NCI-H187 treated with DMSO at 0.1 percent for 48 hours (cell line): ENCODE measurements at regions not wholly inside any gene's neighbourhood (a gene's known extent, or its start where the extent isn't known, plus 50 kb on each side); places are given as distances from the start of the nearest gene placed in this dataset.
"Not testable (repeated sequence)": the region's sequence is repeated elsewhere in the genome, so short reads cannot be mapped to it uniquely, and the experiment has no call there.

ENCODE experiments used
- DNase-seq: peaks from one replicate; lab custom pipeline; 2025; lab: John Stamatoyannopoulos, UW

DNA sequence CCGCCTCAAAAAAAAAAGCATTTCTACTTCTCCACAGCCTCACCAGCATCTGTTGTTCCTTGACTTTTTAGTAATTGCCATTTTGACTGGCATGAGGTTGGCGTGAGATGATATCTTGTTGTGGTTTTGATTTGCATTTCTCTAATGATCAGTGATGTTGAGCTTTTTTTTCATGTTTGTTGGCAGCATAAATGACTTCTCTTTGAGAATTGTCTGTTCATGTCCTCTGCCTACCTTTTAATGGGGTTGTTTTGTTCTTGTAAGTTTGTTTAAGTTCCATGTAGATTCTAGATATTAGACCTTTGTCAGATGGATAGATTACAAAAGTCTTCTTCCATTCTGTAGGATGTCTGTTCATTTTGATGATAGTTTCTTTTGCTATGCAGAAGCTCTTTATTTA is 182.9 kb downstream of the FOXG1 start:
- no peak for DNase-seq

- no peak for DNase-seq
Measured at GRCh38 chr14:28952161-28952560, 185.6 kb downstream of the FOXG1 start.

DNA sequence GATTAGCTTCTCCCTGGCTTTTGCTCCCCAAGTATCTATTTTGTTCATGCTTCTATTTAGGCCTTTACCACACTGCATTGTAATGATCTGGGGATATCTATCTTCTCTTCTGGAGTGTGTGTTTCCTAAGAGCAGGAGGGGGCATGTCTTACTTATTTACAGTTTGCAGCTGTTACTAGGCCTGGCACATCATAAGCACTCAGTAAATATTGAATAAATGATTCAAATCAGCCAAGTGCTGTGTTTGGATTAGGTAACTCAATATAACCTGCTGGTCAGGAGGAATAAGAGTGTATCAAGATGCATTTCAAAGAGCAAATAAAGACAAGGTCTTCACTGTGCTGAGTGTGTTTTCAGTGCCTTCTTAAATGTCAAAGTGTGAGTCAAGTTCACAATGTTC is 186.1 kb downstream of the FOXG1 start:
- DNase-seq: peak; percentile 49

DNA sequence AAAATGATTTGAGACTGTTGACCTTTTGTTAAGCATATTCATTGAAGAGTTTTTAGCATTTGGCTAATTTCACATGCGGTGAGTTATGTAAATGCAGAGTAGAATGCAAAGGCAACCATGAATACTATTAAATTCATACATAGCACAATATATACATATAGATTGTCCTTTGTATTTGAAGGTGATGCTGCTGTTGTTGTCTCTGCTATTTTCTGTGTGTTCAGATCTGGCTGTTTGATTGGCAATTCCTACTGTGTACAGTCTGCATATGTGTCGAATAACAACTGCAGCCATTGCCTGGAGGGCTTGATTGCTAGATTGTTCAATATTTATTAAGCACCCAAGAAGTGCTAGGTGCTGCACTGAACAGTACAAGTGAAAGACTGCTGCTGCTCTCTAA is 187.4 kb downstream of the FOXG1 start:
- no peak for DNase-seq

- no peak for DNase-seq
Measured at GRCh38 chr14:28966416-28967233, 200.0 kb downstream of the FOXG1 start.

DNA sequence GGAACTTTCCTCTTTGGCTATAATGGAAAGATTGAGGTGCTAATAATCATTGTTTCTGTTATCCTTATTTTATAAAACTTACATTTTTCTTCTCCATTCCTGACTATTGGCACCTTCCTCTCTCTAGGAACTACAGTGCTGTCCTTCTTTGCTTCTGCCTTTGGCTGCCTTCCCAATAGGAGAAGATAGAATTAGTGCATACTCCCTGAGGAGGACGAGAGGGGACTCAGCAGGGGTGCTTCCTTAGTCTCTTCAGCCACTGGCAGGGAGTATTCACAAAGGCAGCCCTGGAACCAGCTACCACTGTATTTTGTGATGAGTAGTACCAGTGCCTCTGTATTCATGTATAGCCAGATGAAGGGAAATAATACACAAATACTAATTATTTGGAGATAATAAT is 208.5 kb downstream of the FOXG1 start:
- DNase-seq: no peak

DNA sequence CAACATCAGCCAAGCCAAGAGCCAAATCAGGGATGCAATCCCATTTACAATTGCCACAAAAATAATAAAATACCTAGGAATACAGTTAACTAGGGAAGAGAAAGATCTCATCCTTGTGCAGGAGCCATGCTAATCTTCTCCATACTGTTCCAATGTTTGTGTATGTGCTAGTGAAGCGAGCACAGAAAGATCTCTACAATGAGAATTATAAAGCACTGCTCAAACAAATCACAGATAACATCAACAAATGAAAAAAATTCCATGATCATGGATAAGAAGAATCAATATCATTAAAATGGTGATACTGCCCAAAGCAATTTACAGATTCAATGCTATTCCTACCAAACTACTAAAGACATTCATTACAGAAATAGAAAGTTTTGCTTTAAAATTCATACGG is 215.6 kb downstream of the FOXG1 start:
- DNase-seq: no peak

DNA sequence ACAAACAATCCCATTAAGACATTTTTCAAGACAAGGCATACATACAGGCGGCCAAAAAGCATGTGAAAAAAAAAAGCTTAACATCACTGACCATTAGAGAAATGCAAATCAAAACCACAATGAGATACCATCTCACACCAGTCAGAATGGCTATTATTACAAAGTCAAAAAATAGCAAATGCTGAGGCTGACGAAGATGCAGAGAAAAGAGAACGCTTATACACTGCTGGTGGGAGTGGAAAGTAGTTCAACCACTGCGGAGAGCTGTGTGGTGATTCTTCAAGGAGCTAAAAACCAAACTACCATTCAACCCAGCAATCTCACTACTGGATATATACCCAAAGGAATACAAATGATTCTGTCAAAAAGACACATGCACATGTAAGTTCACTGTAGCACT is 216.7 kb downstream of the FOXG1 start:
- no peak for DNase-seq

GRCh38 chr14:28987516-28987915 is 220.9 kb downstream of the FOXG1 start:
- DNase-seq: no peak

DNA sequence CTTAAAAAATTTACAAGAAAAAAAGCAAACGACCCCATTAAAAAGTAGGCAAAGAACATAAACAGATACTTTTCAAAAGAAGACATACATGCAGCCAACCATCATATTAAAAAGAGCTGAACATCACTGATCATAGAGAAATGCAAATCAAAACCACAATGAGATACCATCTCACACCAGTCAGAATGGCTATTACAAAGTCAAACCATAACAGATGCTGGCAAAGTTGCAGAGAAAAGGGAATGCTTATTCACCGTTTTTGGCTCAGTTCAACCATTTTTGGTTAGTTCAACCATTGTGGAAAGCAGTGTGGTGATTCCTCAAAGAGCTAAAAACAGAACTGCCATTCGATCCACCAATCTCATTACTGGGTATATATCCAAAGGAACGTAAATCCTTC is 230.6 kb downstream of the FOXG1 start:
- not testable (repeated sequence) for DNase-seq

DNA sequence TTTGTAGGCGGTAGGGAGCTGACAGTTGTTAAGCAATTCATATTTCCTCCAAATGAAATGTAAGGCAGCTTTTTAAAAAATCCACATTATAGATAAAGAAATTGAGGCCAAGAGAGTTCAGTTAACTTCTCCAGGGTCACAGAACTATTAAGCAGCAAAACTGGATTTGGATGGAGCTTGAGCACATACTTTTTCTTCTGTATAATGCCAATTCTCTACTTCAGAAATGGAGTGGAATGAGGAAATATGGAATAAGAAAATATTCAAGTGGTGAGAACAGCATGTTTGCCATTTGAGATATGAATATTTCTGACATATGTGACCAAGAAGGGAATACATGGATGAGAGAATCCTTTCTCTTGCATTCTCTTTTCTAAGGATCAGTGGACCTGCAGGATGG is 233.1 kb downstream of the FOXG1 start:
- DNase-seq: no peak

DNA sequence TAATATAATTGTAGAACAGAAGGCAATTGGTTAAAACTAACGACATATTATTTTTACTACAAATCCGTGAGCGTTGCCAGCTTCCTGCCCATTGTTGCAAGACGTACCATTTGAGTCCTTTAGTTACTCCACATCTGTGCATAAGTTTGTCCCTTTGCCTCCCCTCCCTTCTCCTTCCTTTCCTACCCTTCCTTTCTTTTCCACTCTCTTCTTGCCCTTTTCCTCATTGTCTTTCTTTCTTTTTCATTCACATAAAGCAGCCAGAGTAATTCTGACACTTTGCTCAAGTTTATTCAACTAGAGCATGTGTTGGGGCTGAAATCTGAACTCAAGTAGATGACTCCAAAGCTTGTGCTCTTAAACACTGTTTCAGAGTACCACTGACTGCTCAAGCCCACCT is 239.1 kb downstream of the FOXG1 start:
- no peak for DNase-seq

GRCh38 chr14:29007990-29008389 is 241.4 kb downstream of the FOXG1 start:
- DNase-seq: no peak

DNA sequence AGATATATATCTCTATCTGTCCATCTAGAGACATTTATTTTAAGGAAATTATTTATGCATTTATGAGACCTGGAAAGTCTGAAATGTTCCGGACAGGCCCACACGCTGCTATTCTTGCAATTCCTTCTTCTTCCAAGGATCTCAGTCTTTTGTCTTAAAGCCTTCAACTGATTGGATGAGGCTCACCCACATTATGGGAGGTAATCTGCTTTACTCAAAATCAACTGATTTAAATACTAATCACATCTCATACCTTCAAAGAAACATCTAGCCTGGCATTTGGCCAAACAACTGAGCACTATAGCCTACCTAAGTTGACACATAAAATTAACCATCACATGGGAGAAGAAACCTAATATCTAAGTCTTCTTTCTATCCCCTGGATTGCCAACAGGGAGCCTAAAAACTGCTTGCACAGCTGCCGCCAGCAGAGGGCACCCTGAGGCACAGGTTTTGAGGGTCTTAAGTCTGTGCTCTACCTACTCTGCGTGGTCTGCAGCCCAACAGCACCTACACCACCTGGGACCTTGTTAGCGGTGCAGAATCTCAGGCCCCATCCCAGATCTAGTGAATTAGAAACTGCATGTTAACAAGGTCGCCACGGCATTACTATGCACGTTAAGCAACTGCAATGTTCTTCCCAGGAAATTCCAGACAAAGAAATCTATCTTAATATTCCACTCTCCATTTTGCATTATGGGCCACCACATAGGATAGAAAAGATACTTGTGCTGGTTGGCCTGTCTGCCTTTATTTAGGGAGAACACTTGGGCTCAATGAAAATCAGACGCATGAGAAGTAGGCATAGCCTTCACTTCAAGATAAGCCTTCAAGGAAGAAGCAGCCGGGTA is 249.7 kb downstream of the FOXG1 start:
- DNase-seq: no peak

- not testable (repeated sequence) for DNase-seq
Measured at GRCh38 chr14:29023505-29023904, 256.9 kb downstream of the FOXG1 start.

GRCh38 chr14:29027441-29027840 is 260.9 kb downstream of the FOXG1 start:
- not testable (repeated sequence) for DNase-seq

DNA sequence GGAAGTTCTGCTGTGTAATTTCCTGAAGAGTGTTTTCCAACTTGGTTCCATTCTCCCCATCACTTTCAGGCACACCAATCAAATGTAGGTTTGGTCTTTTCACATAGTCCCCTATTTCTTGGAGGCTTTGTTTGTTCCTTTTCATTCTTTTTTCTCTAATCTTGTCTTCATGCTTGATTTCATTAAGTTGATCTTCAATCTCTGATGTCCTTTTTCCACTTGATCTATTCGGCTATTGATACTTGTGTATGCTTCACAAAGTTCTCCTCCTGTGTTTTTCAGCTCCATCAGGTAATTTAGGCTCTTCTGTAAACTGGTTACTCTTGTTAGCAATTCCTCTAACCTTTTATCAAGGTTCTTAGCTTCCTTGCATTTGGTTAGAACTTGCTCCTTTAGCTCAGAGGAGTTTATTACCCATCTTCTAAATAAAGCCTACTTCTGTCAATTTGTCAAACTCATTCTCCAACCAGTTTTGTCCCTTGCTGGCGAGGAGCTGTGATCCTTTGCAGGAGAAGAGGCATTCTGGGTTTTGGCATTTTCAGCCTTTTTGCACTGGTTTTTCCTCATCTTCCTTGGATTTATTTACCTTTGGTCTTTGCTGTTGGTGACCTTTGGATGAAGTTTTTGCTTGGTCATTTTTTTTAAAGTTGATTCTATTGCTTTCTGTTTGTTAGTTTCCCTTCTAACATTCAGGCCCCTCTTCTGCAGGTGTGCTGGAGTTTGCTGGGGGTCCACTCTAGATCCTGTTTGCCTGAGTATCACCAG is 261.5 kb downstream of the FOXG1 start:
- not testable (repeated sequence) for DNase-seq

DNA sequence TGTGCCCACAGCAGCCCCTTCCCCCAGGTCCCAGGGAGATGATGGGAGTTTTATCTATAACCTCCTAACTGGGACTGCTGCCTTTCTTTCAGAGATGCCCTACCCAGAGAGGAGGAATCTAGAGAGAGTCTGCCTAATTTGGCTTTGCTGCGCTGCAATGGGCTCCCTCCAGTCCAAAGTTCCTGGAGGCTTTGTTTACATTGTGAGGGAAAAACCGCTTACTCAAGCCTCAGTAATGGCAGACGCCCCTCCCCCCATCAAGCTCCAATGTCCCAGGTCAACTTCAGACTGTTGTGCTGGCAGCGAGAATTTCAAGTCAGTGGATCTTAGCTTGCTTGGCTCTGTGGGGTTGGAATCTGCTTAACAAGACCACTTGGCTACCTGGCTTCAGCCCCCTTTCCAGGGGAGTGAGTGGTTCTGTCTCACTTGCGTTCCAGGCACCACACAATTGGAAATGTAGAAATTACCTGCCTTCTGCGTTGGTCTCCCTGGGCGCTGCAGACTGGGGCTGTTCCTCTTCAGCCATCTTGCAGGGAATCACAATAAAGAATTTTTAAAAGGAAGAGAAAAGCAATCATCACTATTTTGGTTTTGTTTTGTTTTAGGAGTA is 262.5 kb downstream of the FOXG1 start:
- no peak for DNase-seq

DNA sequence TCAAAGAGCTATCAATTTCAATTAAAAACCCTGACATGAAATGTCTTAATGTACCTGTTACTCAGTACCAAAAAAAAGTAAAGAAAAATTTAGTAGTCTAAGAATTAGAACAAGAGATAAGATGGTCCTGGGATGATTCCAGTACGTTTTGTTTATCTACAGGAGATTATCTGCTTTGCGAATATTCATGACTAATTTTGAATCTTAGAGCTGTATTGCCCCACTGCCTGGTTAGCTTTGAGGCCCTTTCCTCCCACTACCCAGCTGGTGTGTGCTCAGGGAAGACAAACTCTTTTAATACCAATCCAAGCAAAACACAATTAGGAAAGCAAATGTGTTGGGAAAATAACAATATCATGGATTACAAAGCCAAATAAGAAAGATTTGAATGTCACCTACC is 263.5 kb downstream of the FOXG1 start:
- no peak for DNase-seq

GRCh38 chr14:29030970-29031369 is 264.4 kb downstream of the FOXG1 start:
- no peak for DNase-seq

DNA sequence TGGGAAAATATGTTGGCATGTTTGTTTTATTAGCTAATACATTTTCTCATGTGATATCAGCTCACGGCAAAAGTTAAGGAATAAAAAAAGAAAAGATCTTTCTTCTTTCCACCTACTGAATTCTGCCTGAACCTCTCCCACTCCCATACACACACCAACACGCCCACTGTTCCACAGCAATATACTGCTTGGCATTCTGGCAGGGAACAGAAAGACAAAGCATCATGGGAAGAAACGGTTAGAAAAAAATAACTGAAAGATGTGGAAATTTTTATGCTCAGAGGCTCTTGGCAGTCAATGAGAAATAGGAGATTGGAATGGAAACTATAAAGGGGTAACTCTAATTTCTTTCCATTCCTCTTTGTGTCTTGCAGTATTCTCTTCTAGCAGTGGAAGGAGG is 268.5 kb downstream of the FOXG1 start:
- no peak for DNase-seq

DNA sequence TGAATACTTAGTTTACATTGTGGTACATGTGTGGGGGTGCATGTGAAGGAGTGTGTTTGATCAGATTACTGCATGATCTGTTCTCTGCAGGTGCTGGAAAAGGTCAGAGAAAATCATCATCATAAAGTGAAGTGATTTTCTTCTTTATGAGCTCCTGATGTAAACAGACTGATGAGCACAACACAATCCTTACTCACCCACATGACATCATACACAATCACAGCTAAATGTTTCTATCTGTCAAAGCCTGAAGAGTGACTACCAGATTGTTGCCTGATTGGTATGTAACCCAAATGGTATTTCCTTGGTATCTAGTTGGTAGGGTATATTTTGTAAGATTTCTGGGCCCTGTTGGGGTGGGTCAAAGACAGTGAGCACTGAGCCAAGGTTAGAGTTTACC is 270.8 kb downstream of the FOXG1 start:
- DNase-seq: no peak
